ENCODE measurements at regions not wholly inside any gene's neighbourhood (a gene's known extent, or its start where the extent isn't known, plus 50 kb on each side); places are given as distances from the start of the nearest gene placed in this dataset.

DNA sequence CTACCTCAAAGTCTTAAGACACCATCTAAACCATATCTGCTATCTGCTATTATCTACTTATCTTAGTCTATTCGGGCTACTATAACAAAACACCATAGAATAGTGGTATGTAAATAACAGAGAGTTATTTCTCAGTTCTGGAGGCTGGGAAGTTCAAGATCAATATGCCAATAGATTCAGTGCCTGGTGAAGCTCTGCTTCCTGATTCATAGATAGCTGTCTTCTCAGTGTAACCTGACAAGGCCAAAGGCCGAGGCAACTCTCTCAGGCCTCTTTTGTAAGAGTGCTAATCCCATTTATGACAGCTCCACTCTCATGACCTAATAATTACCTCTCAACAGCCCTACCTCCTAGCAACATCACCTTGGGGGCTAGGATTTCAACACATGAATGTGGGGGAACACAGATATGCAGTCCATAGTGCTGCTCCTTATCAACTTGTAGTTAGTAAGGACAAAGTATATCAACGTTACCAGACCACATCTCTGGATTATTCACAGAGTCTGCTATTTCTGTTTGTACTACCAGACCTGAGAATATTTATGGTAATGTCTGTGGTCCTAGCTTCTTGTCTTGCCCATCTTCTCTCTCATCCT is 297.8 kb downstream of the FOXG1 start:
- no peak overlapping the region for H3K4me3 ChIP-seq
- no peaks in the 10 kb centered on the region for H3K36me3 ChIP-seq
- H3K27me3 ChIP-seq = no peaks in the 10 kb centered on the region
- no peak for TF ChIP-seq POLR2A (IDR thresholded peaks at IDR 0.05)
- TF ChIP-seq CTCF (IDR thresholded peaks at IDR 0.05) = no peak
- no peak for TF ChIP-seq EP300 (IDR thresholded peaks at IDR 0.05)
- TF ChIP-seq POLR2AphosphoS5 (IDR thresholded peaks at IDR 0.05) = no peak
- intact Hi-C loops (cut with DNase I) = no loop called here
- no peak overlapping the region for H3K27ac ChIP-seq
- WGBS, 2 donors = 62 to 77% methylated on average over 3 of the region's 3 CpGs
- H3K9me3 ChIP-seq = peaks cover 0 to 4% (median 3%) of the 10 kb centered on the region in 4 donors
- H3K4me1 ChIP-seq = no peaks in the 10 kb centered on the region
- DNase-seq = no peak

DNA sequence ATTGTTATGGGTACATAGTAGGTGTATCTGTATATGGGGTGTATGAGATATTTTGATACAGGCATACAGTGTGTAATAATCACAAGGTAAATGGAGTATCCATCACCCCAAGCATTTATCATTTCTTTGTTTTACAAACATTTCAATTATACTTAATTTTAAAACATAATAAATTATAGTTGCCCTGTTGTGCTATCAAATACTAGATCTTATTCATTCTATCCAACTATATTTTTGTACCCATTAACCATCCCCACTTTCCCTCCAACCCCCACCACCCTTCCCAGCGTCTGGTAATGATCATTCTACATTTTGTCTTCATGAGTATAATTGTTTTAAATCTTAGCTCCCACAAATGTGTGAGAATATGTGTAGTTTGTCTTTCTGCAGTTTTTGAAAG is 302.6 kb downstream of the FOXG1 start:
- intact Hi-C loops (cut with DNase I) = no loop called here
- TF ChIP-seq POLR2AphosphoS5 (IDR thresholded peaks at IDR 0.05) = no peak
- TF ChIP-seq POLR2A (IDR thresholded peaks at IDR 0.05) = no peak
- no peak for TF ChIP-seq CTCF (IDR thresholded peaks at IDR 0.05)
- no peak for TF ChIP-seq EP300 (IDR thresholded peaks at IDR 0.05)
- H3K9me3 ChIP-seq = peaks cover 0 to 4% (median 1%) of the 10 kb centered on the region in 4 donors
- no peak overlapping the region for H3K4me3 ChIP-seq
- no peaks in the 10 kb centered on the region for H3K4me1 ChIP-seq
- WGBS, 2 donors = 75 to 77% methylated on average over 1 of the region's 1 CpG
- no peaks in the 10 kb centered on the region for H3K36me3 ChIP-seq
- DNase-seq = no peak
- no peak overlapping the region for H3K27ac ChIP-seq
- no peaks in the 10 kb centered on the region for H3K27me3 ChIP-seq

- Histone ChIP-seq H3K36me3 (no peaks in the 10 kb centered on the region), H3K4me1 (no peaks in the 10 kb centered on the region), H3K9me3 (no peaks in the 10 kb centered on the region), H3K27me3 (no peaks in the 10 kb centered on the region), H3K27ac (no peak overlapping the region), H3K4me3 (no peak overlapping the region)
- TF ChIP-seq POLR2A (IDR thresholded peaks at IDR 0.05) = no peak
- TF ChIP-seq EP300 (IDR thresholded peaks at IDR 0.05) = no peak
- TF ChIP-seq CTCF (IDR thresholded peaks at IDR 0.05) = no peak
- TF ChIP-seq POLR2AphosphoS5 (IDR thresholded peaks at IDR 0.05) = no peak
- DNase-seq = no peak
- intact Hi-C loops (cut with DNase I) = no loop called here
These were observed 309.2 kb downstream of the FOXG1 start for GRCh38 chr14:29075761-29076160.

- no peaks in the 10 kb centered on the region for H3K9me3 ChIP-seq
- no peak for DNase-seq
- no peaks in the 10 kb centered on the region for H3K4me1 ChIP-seq
- no peak overlapping the region for H3K4me3 ChIP-seq
- no peak overlapping the region for H3K27ac ChIP-seq
- intact Hi-C loops (cut with DNase I) = no loop called here
- H3K36me3 ChIP-seq = no peaks in the 10 kb centered on the region
- no peaks in the 10 kb centered on the region for H3K27me3 ChIP-seq
- TF ChIP-seq CTCF (IDR thresholded peaks at IDR 0.05) = no peak
- TF ChIP-seq EP300 (IDR thresholded peaks at IDR 0.05) = no peak
- no peak for TF ChIP-seq POLR2AphosphoS5 (IDR thresholded peaks at IDR 0.05)
- no peak for TF ChIP-seq POLR2A (IDR thresholded peaks at IDR 0.05)
- WGBS, 2 donors = 84 to 92% methylated on average over 2 of the region's 2 CpGs
These were observed 311.3 kb downstream of the FOXG1 start for GRCh38 chr14:29077916-29078315.
